Prostate gland (tissue), 2 donors: ENCODE measurements at regions not wholly inside any gene's neighbourhood (a gene's known extent, or its start where the extent isn't known, plus 50 kb on each side); places are given as distances from the start of the nearest gene placed in this dataset.

Source experiments
- DNase-seq: peaks from one replicate; pipeline ENCODE4 v3.0.0-alpha.2; 2019; ENCODE audit warnings: low spot score
- H3K27ac ChIP-seq, 2 donors: fragments of 200-600 bp; sonication (generic); 2 replicates each; pipeline ENCODE4 v1.5.1; 2017 to 2019
- H3K27me3 ChIP-seq: fragments of 200-600 bp; sonication (generic); replicated peaks from 2 replicates; pipeline ENCODE4 v1.5.1; 2019; ENCODE audit not compliant: insufficient read depth
- H3K36me3 ChIP-seq, 2 donors: fragments of 200-600 bp; sonication (generic); 1 replicate in 1 of 2; 2 replicates in 1 of 2; pipeline versions ENCODE4 v1.5.1 to v1.8.1; 2017 to 2019
- H3K4me1 ChIP-seq: fragments of 200-600 bp; sonication (generic); replicated peaks from 2 replicates; pipeline ENCODE4 v1.5.1; 2019
- H3K4me3 ChIP-seq, 2 donors: fragments of 200-600 bp; sonication (generic); 2 replicates each; pipeline ENCODE4 v1.5.1; 2017 to 2019
- H3K9me3 ChIP-seq: fragments of 200-600 bp; sonication (generic); 2 replicates; pipeline ENCODE4 v1.5.1; 2017
- CTCF ChIP-seq, 4 experiments: fragments of 200-600 bp in 2 of 4; fragments of 450-650 bp in 2 of 4; sonication (generic) in 2 of 4; IDR thresholded peaks; 1 replicate in 3 of 4; 2 replicates in 1 of 4; pipeline ENCODE4 v1.5.1; 2016 to 2019; ENCODE audit warnings: antibody characterized with exemption in 4 of 4, mild to moderate bottlenecking in 2 of 4, moderate library complexity in 2 of 4
- POLR2A ChIP-seq: fragments of 450-650 bp; IDR thresholded peaks from one replicate; pipeline ENCODE4 v1.6.1; 2016; ENCODE audit warnings: antibody characterized with exemption, mild to moderate bottlenecking
- POLR2AphosphoS5 ChIP-seq: sonication (generic); formaldehyde crosslinking; IDR thresholded peaks from one replicate; pipeline ENCODE4 v1.6.1; 2017; ENCODE audit warnings: antibody characterized with exemption
- WGBS: methylation state at CpG from one replicate; pipeline ENCODE4 v1.1.5; 2018; 5-methylcytosine and 5-hydroxymethylcytosine counted together
- intact Hi-C: fragments of 100-400 bp; cut with DNase I; formaldehyde crosslinking; loops from one replicate; pipeline ENCODE4 v1.14.2; 2022

GRCh38 chr5:39811381-39811780 is 386.6 kb upstream of the DAB2 start:
- intact Hi-C loops = no loop called here
- Histone ChIP-seq H3K27ac (no peak overlapping the region), H3K36me3 (no peaks in the 10 kb centered on the region), H3K27me3 (no peaks in the 10 kb centered on the region), H3K9me3 (no peaks in the 10 kb centered on the region), H3K4me1 (no peaks in the 10 kb centered on the region), H3K4me3 (no peak overlapping the region)
- DNase-seq = no peak
- TF ChIP-seq CTCF (IDR thresholded peaks at IDR 0.05) = no peak
- TF ChIP-seq POLR2A = no peak
- TF ChIP-seq POLR2AphosphoS5 = no peak

- H3K9me3 ChIP-seq = no peaks in the 10 kb centered on the region
- no peak overlapping the region for H3K27ac ChIP-seq
- intact Hi-C loops = no loop called here
- WGBS = 81% methylated on average over 6 of the region's 6 CpGs
- H3K36me3 ChIP-seq = no peaks in the 10 kb centered on the region
- H3K4me1 ChIP-seq = no peaks in the 10 kb centered on the region
- H3K27me3 ChIP-seq = no peaks in the 10 kb centered on the region
- TF ChIP-seq POLR2A (no peak), POLR2AphosphoS5 (no peak), CTCF (IDR thresholded peaks at IDR 0.05) (no peak)
- no peak for DNase-seq
- H3K4me3 ChIP-seq = no peak overlapping the region
Measured at GRCh38 chr5:39808656-39809055, 383.9 kb upstream of the DAB2 start.

GRCh38 chr5:39801306-39801705 is 376.5 kb upstream of the DAB2 start:
- no peaks in the 10 kb centered on the region for H3K4me1 ChIP-seq
- intact Hi-C loops = no loop called here
- H3K27ac ChIP-seq = no peak overlapping the region
- no peak overlapping the region for H3K4me3 ChIP-seq
- no peaks in the 10 kb centered on the region for H3K9me3 ChIP-seq
- no peaks in the 10 kb centered on the region for H3K27me3 ChIP-seq
- no peak for TF ChIP-seq POLR2AphosphoS5
- TF ChIP-seq CTCF (IDR thresholded peaks at IDR 0.05) = no peak
- no peak for TF ChIP-seq POLR2A
- H3K36me3 ChIP-seq = no peaks in the 10 kb centered on the region
- DNase-seq = no peak
- 100% methylated on average over 1 of the region's 1 CpG for WGBS

GRCh38 chr5:39800042-39800601 is 375.3 kb upstream of the DAB2 start:
- Histone ChIP-seq H3K9me3 (no peaks in the 10 kb centered on the region), H3K36me3 (no peaks in the 10 kb centered on the region), H3K27ac (no peak overlapping the region), H3K27me3 (no peaks in the 10 kb centered on the region), H3K4me1 (no peaks in the 10 kb centered on the region), H3K4me3 (no peak overlapping the region)
- no peak for DNase-seq
- intact Hi-C loops = no loop called here
- no peak for TF ChIP-seq POLR2AphosphoS5
- no peak for TF ChIP-seq POLR2A
- TF ChIP-seq CTCF (IDR thresholded peaks at IDR 0.05) = no peak
- WGBS = 31% methylated on average over 3 of the region's 3 CpGs

GRCh38 chr5:39799242-39799641 is 374.5 kb upstream of the DAB2 start:
- no peaks in the 10 kb centered on the region for H3K9me3 ChIP-seq
- no peaks in the 10 kb centered on the region for H3K27me3 ChIP-seq
- intact Hi-C loops = no loop called here
- DNase-seq = no peak
- no peak overlapping the region for H3K4me3 ChIP-seq
- no peaks in the 10 kb centered on the region for H3K36me3 ChIP-seq
- 50% methylated on average over 2 of the region's 2 CpGs for WGBS
- H3K4me1 ChIP-seq = no peaks in the 10 kb centered on the region
- no peak overlapping the region for H3K27ac ChIP-seq
- TF ChIP-seq CTCF (IDR thresholded peaks at IDR 0.05) = no peak
- TF ChIP-seq POLR2A = no peak
- TF ChIP-seq POLR2AphosphoS5 = no peak
